ENCODE measurements at regions not wholly inside any gene's neighbourhood (a gene's known extent, or its start where the extent isn't known, plus 50 kb on each side); places are given as distances from the start of the nearest gene placed in this dataset.

DNA sequence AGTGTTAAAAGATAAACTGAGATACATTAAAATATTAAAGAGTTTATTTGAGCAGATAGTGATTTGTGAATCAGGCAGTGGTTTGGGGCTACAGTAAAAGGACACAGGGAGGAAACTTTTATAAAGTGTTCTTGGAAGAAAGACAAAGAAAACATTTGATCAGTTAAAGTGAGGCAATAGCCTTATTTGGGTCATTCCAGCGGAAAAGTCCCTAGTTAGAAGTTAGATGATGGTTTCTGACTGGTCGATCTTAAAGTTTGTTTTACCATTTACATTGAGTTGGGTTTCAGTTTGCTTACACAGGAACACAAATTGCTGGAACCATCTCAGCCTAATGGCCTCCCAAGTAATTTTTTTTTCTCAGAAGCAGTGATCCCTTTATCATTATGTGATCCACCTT lies 69.7 kb downstream of the PPP1R2C start:
- no peaks in the 10 kb centered on the region for H3K27me3 ChIP-seq (replicated peaks; ENCODE audit: insufficient read depth)
- H3K36me3 ChIP-seq, result no peaks in the 10 kb centered on the region
- H3K4me1 ChIP-seq (replicated peaks), result no peaks in the 10 kb centered on the region
- no peak for DNase-seq (ENCODE audit: low spot score)
- intact Hi-C loops (cut with DNase I), result no loop called here
- no peaks in the 10 kb centered on the region for H3K9me3 ChIP-seq
- no peak overlapping the region for H3K27ac ChIP-seq
- no peak overlapping the region for H3K4me3 ChIP-seq
- 29% methylated on average over 2 of the region's 2 CpGs for WGBS
- TF ChIP-seq POLR2AphosphoS5 (IDR thresholded peaks at IDR 0.05), result peak; percentile 24
- no peak for TF ChIP-seq POLR2A (IDR thresholded peaks at IDR 0.05)

DNA sequence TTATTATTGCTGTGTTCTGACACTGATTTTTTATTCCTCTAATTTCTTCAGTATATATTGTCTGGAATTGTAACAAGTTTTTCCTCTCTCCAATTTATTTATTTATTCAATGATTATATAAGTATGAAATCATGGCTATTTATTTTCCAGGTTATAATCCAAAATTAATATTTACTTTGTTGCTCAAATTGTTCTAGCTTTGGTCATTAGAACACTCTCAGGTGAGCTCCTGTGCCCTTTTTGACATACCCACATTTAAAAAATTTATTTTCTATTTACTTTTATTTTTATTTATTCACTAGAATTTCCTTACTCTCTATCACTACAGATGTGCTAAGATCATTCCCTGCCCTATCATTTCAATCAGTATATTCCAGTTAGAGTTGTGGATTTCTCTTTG lies 70.2 kb downstream of the PPP1R2C start:
- Histone ChIP-seq H3K4me3 (no peak overlapping the region), H3K27me3 (replicated peaks; ENCODE audit: insufficient read depth) (no peaks in the 10 kb centered on the region), H3K27ac (no peak overlapping the region), H3K9me3 (no peaks in the 10 kb centered on the region), H3K4me1 (replicated peaks) (no peaks in the 10 kb centered on the region), H3K36me3 (no peaks in the 10 kb centered on the region)
- intact Hi-C loops (cut with DNase I), result no loop called here
- no peak for DNase-seq (ENCODE audit: low spot score)
- TF ChIP-seq, protein P1, sequence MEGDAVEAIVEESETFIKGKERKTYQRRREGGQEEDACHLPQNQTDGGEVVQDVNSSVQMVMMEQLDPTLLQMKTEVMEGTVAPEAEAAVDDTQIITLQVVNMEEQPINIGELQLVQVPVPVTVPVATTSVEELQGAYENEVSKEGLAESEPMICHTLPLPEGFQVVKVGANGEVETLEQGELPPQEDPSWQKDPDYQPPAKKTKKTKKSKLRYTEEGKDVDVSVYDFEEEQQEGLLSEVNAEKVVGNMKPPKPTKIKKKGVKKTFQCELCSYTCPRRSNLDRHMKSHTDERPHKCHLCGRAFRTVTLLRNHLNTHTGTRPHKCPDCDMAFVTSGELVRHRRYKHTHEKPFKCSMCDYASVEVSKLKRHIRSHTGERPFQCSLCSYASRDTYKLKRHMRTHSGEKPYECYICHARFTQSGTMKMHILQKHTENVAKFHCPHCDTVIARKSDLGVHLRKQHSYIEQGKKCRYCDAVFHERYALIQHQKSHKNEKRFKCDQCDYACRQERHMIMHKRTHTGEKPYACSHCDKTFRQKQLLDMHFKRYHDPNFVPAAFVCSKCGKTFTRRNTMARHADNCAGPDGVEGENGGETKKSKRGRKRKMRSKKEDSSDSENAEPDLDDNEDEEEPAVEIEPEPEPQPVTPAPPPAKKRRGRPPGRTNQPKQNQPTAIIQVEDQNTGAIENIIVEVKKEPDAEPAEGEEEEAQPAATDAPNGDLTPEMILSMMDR (IDR thresholded peaks at IDR 0.05), result no peak
- TF ChIP-seq POLR2AphosphoS5 (IDR thresholded peaks at IDR 0.05) (no peak), POLR2A (IDR thresholded peaks at IDR 0.05) (no peak)

DNA sequence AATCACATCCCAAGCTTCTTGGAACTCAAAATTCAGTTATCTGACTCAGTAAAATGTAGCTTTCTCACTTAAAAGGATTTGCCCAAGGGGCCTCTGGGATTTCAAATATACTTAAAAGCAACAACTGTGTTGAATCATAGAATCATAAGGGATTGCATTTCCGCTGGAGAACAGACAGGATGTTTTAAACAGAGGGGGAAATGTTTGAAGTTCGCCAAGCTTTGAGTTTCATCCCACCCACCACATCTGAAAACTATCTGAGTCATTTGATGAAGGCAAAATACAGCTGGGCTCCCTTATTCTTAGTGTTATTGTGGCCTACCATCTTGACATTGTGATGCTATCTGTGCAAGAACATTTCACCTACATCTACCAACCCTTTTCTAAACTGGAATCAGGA lies 73.5 kb downstream of the PPP1R2C start:
- intact Hi-C loops (cut with DNase I), result no loop called here
- H3K9me3 ChIP-seq, result no peaks in the 10 kb centered on the region
- no peak overlapping the region for H3K4me3 ChIP-seq
- DNase-seq (ENCODE audit: low spot score), result no peak
- H3K4me1 ChIP-seq (replicated peaks), result no peaks in the 10 kb centered on the region
- 96% methylated on average over 2 of the region's 2 CpGs for WGBS
- no peak overlapping the region for H3K27ac ChIP-seq
- TF ChIP-seq POLR2AphosphoS5 (IDR thresholded peaks at IDR 0.05) (no peak), POLR2A (IDR thresholded peaks at IDR 0.05) (no peak)
- TF ChIP-seq, protein P1 (IDR thresholded peaks at IDR 0.05), result no peak
- H3K27me3 ChIP-seq (replicated peaks; ENCODE audit: insufficient read depth), result no peaks in the 10 kb centered on the region
- H3K36me3 ChIP-seq, result no peaks in the 10 kb centered on the region

DNA sequence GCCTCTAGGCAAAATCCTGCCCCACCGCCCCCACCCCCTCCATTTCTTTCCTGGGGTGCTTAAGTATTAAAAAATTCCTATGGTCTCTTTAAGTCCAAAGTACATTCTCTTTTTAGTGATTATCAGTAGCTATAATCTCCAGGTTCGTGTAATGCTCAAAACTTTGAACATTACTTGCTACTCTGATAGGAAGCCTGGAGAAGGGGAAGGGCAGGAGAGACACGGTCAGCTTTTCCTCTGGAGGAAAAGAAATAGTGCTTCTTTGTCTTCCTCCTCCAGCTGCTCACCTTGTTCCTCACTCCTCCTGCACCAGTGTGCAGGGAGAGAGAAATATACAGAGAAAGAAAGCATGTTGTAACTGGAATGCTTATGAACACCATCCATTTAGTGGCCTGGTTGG lies 80.4 kb downstream of the PPP1R2C start:
- no peak for DNase-seq (ENCODE audit: low spot score)
- intact Hi-C loops (cut with DNase I), result no loop called here
- no peaks in the 10 kb centered on the region for H3K27me3 ChIP-seq (replicated peaks; ENCODE audit: insufficient read depth)
- 31% methylated on average over 3 of the region's 3 CpGs for WGBS
- H3K36me3 ChIP-seq, result no peaks in the 10 kb centered on the region
- no peaks in the 10 kb centered on the region for H3K9me3 ChIP-seq
- H3K4me3 ChIP-seq, result no peak overlapping the region
- H3K27ac ChIP-seq, result no peak overlapping the region
- H3K4me1 ChIP-seq (replicated peaks), result no peaks in the 10 kb centered on the region
- TF ChIP-seq POLR2A (IDR thresholded peaks at IDR 0.05) (no peak), POLR2AphosphoS5 (IDR thresholded peaks at IDR 0.05) (no peak)
- TF ChIP-seq, protein P1 (IDR thresholded peaks at IDR 0.05), result no peak

DNA sequence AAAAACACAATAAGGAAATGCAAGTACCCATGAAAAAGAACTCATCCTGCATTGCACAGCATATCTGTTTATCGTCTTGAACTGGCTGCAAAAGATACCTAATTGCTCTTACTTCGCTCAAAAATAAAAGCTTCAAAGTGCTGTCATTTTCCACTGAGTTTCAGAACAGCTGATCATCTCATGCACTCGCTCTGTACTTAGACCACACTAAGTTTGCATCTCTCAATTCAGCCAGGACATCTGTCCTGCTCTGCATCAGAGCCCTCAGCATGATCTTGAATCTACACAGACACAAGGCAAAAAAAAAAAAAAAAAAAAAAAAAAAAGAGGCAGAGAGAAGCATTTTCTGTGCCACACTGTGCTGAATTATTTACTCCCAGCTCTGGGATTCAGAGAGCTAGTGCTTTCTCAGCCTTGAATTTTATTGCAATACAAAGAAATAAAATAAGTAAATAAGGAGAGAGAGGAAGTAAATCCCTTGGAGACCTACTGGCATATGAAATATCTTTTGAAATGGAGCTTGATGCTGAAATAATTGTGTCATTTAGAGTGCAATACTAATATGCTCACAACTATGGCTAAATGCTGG lies 81.3 kb downstream of the PPP1R2C start:
- 82% methylated on average over 3 of the region's 3 CpGs for WGBS
- intact Hi-C loops (cut with DNase I), result no loop called here
- Histone ChIP-seq H3K9me3 (no peaks in the 10 kb centered on the region), H3K4me1 (replicated peaks) (no peaks in the 10 kb centered on the region), H3K27ac (no peak overlapping the region), H3K36me3 (no peaks in the 10 kb centered on the region), H3K4me3 (no peak overlapping the region), H3K27me3 (replicated peaks; ENCODE audit: insufficient read depth) (no peaks in the 10 kb centered on the region)
- no peak for DNase-seq (ENCODE audit: low spot score)
- TF ChIP-seq POLR2A (IDR thresholded peaks at IDR 0.05) (no peak), POLR2AphosphoS5 (IDR thresholded peaks at IDR 0.05) (no peak)
- TF ChIP-seq, protein P1 (IDR thresholded peaks at IDR 0.05), result no peak
